CD14-positive monocyte (primary cell): ENCODE measurements at regions not wholly inside any gene's neighbourhood (a gene's known extent, or its start where the extent isn't known, plus 50 kb on each side); places are given as distances from the start of the nearest gene placed in this dataset.

Source experiments
- DNase-seq, 3 donors: peaks; one replicate each; pipeline ENCODE4 v3.0.0-alpha.2; 2011 to 2022
- H2AFZ ChIP-seq: 2 replicates; pipeline ENCODE4 v1.6.0; 2012; ENCODE audit warnings: mild to moderate bottlenecking, low read depth, low read length, inconsistent platforms; ENCODE audit not compliant: insufficient read depth, poor library complexity, severe bottlenecking
- H3K27ac ChIP-seq, 2 donors: 1 replicate in 1 of 2; 2 replicates in 1 of 2; pipeline ENCODE4 v1.5.1; 2012 to 2013; ENCODE audit warnings: low read length in 2 of 2, control low read depth in 1 of 2, inconsistent platforms in 1 of 2, low read depth in 1 of 2, mild to moderate bottlenecking in 1 of 2
- H3K27me3 ChIP-seq, 2 donors: one replicate each; pipeline versions ENCODE4 v1.6.0 to v1.6.1; 2011 to 2013; ENCODE audit warnings: low read length in 2 of 2; ENCODE audit not compliant: control insufficient read depth in 2 of 2, insufficient read depth in 2 of 2
- H3K36me3 ChIP-seq, 2 donors: replicated peaks in 1 of 2; 1 replicate in 1 of 2; 2 replicates in 1 of 2; pipeline versions ENCODE4 v1.5.1 to v1.6.1; 2012 to 2013; ENCODE audit warnings: low read length in 2 of 2, control low read depth in 1 of 2, inconsistent platforms in 1 of 2, mild to moderate bottlenecking in 1 of 2; ENCODE audit not compliant: insufficient read depth in 2 of 2, control insufficient read depth in 1 of 2
- H3K4me1 ChIP-seq, 2 donors: 1 replicate in 1 of 2; 2 replicates in 1 of 2; pipeline versions ENCODE4 v1.5.1 to v1.6.1; 2012 to 2013; ENCODE audit warnings: low read length in 2 of 2, control low read depth in 1 of 2, inconsistent platforms in 1 of 2, mild to moderate bottlenecking in 1 of 2, moderate library complexity in 1 of 2; ENCODE audit not compliant: insufficient read depth in 2 of 2, control insufficient read depth in 1 of 2
- H3K4me2 ChIP-seq: replicated peaks from 2 replicates; pipeline ENCODE3; 2012; ENCODE audit warnings: low read length, moderate library complexity, mild to moderate bottlenecking; ENCODE audit not compliant: poor library complexity, severe bottlenecking; ENCODE audit errors: extremely low read depth
- H3K4me3 ChIP-seq, 3 experiments: fragments of 200-600 bp in 1 of 3; sonication (generic) in 1 of 3; replicated peaks in 1 of 3; 1 replicate in 2 of 3; 2 replicates in 1 of 3; pipeline ENCODE4 v1.5.1; 2011 to 2013; ENCODE audit warnings: low read length in 3 of 3, mild to moderate bottlenecking in 3 of 3, control low read depth in 2 of 3, low read depth in 2 of 3, inconsistent platforms in 1 of 3, moderate library complexity in 1 of 3
- H3K79me2 ChIP-seq: 2 replicates; pipeline ENCODE4 v1.6.0; 2012; ENCODE audit warnings: mild to moderate bottlenecking, control low read depth, inconsistent platforms, low read length, moderate library complexity; ENCODE audit not compliant: insufficient read depth
- H3K9ac ChIP-seq: 2 replicates; pipeline ENCODE4 v1.6.0; 2017; ENCODE audit warnings: low read length, mild to moderate bottlenecking; ENCODE audit not compliant: insufficient read depth, poor library complexity, severe bottlenecking
- H3K9me3 ChIP-seq, 2 donors: replicated peaks in 1 of 2; 1 replicate in 1 of 2; 2 replicates in 1 of 2; pipeline versions ENCODE4 v1.5.1 to v1.6.1; 2012 to 2013; ENCODE audit warnings: low read length in 2 of 2, control low read depth in 1 of 2; ENCODE audit not compliant: control insufficient read depth in 1 of 2, insufficient read depth in 1 of 2
- H4K20me1 ChIP-seq: 2 replicates; pipeline ENCODE4 v1.6.0; 2012; ENCODE audit warnings: mild to moderate bottlenecking, low read length, control low read depth, moderate library complexity; ENCODE audit not compliant: insufficient read depth
- H3K27ac Mint-ChIP-seq, 7 donors: one replicate each; pipeline ENCODE4 v1.8.0; 2020; ENCODE audit warnings: mild to moderate bottlenecking in 7 of 7, mixed read lengths in 7 of 7, moderate library complexity in 6 of 7, inconsistent platforms in 2 of 7
- H3K27me3 Mint-ChIP-seq, 3 donors: one replicate each; pipeline ENCODE4 v1.8.0; 2021 to 2022; ENCODE audit warnings: low read depth in 3 of 3, mild to moderate bottlenecking in 3 of 3, mixed read lengths in 3 of 3, moderate library complexity in 3 of 3, inconsistent platforms in 1 of 3
- H3K36me3 Mint-ChIP-seq, 2 donors: one replicate each; pipeline ENCODE4 v1.8.0; 2020; ENCODE audit warnings: mixed read lengths in 2 of 2, inconsistent platforms in 1 of 2, mild to moderate bottlenecking in 1 of 2
- H3K4me1 Mint-ChIP-seq: one replicate; pipeline ENCODE4 v1.8.0; 2020; ENCODE audit warnings: mild to moderate bottlenecking, mixed read lengths
- H3K4me3 Mint-ChIP-seq, 2 donors: one replicate each; pipeline ENCODE4 v1.8.0; 2020; ENCODE audit warnings: mild to moderate bottlenecking in 2 of 2, mixed read lengths in 2 of 2, moderate library complexity in 1 of 2
- H3K9me3 Mint-ChIP-seq, 7 donors: one replicate each; pipeline ENCODE4 v1.8.0; 2020 to 2022; ENCODE audit warnings: mixed read lengths in 7 of 7, mild to moderate bottlenecking in 6 of 7, moderate library complexity in 6 of 7, inconsistent platforms in 2 of 7
- CTCF ChIP-seq: fragments of 200-600 bp; IDR thresholded peaks from one replicate; pipeline ENCODE4 v1.8.0; 2022; ENCODE audit warnings: antibody characterized with exemption, mild to moderate bottlenecking
- WGBS: methylation state at CpG from one replicate; pipeline ENCODE4 v1.1.5; 2013; ENCODE audit warnings: missing lambda C conversion rate; ENCODE audit not compliant: insufficient coverage; 5-methylcytosine and 5-hydroxymethylcytosine counted together
- intact Hi-C, 2 donors: fragments of 100-400 bp; cut with micrococcal nuclease; formaldehyde crosslinking; loops; one replicate each; pipeline versions ENCODE4 v1.15.0 to v1.15.1; 2023

GRCh38 chr5:40386289-40386688 lies 293.4 kb upstream of the PTGER4 start:
- Mint-ChIP-seq H3K9me3 (no peaks in the 10 kb centered on the region), H3K27ac (peak overlapping the region in 6 of 7 donors; percentile 10 to 96 (median 56)), H3K4me3 (no peak overlapping the region), H3K27me3 (peaks cover 0 to 1% (median 0%) of the 10 kb centered on the region in 3 donors), H3K4me1 (peaks cover 50% of the 10 kb centered on the region), H3K36me3 (no peaks in the 10 kb centered on the region)
- intact Hi-C loops = loop anchor here (10.0 kb wide), 1 partner anchor 49 kb away; no protein-coding TSS in a partner anchor
- WGBS = no CpG with 5 or more reads among the region's 3 CpGs
- Histone ChIP-seq H3K9me3 (no peaks in the 10 kb centered on the region), H3K79me2 (no peaks in the 10 kb centered on the region), H3K27me3 (no peaks in the 10 kb centered on the region), H3K4me2 (no peak overlapping the region), H3K9ac (no peak overlapping the region), H3K36me3 (no peaks in the 10 kb centered on the region), H3K4me3 (no peak overlapping the region), H3K27ac (peak overlapping the region in 1 of 2 donors; percentile 86), H4K20me1 (no peaks in the 10 kb centered on the region), H2AFZ (no peak overlapping the region), H3K4me1 (peaks cover 56 to 65% of the 10 kb centered on the region in 2 donors)
- no peak for DNase-seq
- TF ChIP-seq CTCF = no peak

GRCh38 chr5:40385544-40385943 lies 294.2 kb upstream of the PTGER4 start:
- Mint-ChIP-seq H3K27me3 (peaks cover 0 to 1% (median 0%) of the 10 kb centered on the region in 3 donors), H3K27ac (peak overlapping the region; percentile 85 to 97 (median 92)), H3K4me1 (peaks cover 47% of the 10 kb centered on the region), H3K9me3 (no peaks in the 10 kb centered on the region), H3K4me3 (no peak overlapping the region), H3K36me3 (no peaks in the 10 kb centered on the region)
- intact Hi-C loops = loop anchor here (10.0 kb wide), 1 partner anchor 49 kb away; no protein-coding TSS in a partner anchor
- no peak overlapping the region for H2AFZ ChIP-seq
- DNase-seq = peak in 2 of 3 donors; percentile 62 to 64
- peak overlapping the region in 1 of 2 donors; percentile 86 for H3K27ac ChIP-seq
- peaks cover 52 to 60% of the 10 kb centered on the region in 2 donors for H3K4me1 ChIP-seq
- no peak for TF ChIP-seq CTCF
- H3K36me3 ChIP-seq = no peaks in the 10 kb centered on the region
- peak overlapping the region in 1 of 3 experiments; percentile 41 for H3K4me3 ChIP-seq
- H3K4me2 ChIP-seq = peak overlapping the region; percentile 38
- H3K79me2 ChIP-seq = no peaks in the 10 kb centered on the region
- H3K9ac ChIP-seq = no peak overlapping the region
- H3K9me3 ChIP-seq = no peaks in the 10 kb centered on the region
- H3K27me3 ChIP-seq = no peaks in the 10 kb centered on the region
- no peaks in the 10 kb centered on the region for H4K20me1 ChIP-seq
